ENCODE measurements at regions not wholly inside any gene's neighbourhood (a gene's known extent, or its start where the extent isn't known, plus 50 kb on each side); places are given as distances from the start of the nearest gene placed in this dataset.
"Not testable (repeated sequence)": the region's sequence is repeated elsewhere in the genome, so short reads cannot be mapped to it uniquely, and the experiment has no call there.

DNA sequence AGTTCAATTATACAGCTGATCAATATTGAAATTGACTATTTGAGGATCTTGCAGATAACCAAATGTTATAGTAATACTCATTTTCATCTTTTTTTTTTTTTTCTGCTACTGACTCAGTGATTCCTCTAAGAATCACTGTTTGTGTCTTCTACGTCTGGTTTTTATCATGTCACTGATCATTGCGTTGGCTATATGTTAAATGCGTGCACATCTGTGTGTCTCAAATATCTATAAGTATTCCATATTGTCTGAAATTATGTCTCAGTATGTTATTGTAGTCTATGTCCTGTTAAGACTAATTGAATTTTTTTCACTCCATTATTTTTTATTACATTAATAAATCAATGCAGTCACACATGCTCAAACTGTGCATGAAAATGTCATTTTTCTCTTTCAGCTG, 200.5 kb downstream of the PCDH20 start:
- Mint-ChIP-seq H3K4me3 (ENCODE audit: unreplicated experiment) (no peak overlapping the region), H3K9me3 (ENCODE audit: low read depth) (no peaks in the 10 kb centered on the region), H3K27me3 (ENCODE audit: low read depth) (peaks cover 3% of the 10 kb centered on the region), H3K36me3 (ENCODE audit: low read depth) (no peaks in the 10 kb centered on the region), H3K4me1 (ENCODE audit: low read depth) (no peaks in the 10 kb centered on the region), H3K27ac (ENCODE audit: unreplicated experiment) (no peak overlapping the region)
- no peak for DNase-seq (ENCODE audit: low spot score)
- TF ChIP-seq, protein P1, sequence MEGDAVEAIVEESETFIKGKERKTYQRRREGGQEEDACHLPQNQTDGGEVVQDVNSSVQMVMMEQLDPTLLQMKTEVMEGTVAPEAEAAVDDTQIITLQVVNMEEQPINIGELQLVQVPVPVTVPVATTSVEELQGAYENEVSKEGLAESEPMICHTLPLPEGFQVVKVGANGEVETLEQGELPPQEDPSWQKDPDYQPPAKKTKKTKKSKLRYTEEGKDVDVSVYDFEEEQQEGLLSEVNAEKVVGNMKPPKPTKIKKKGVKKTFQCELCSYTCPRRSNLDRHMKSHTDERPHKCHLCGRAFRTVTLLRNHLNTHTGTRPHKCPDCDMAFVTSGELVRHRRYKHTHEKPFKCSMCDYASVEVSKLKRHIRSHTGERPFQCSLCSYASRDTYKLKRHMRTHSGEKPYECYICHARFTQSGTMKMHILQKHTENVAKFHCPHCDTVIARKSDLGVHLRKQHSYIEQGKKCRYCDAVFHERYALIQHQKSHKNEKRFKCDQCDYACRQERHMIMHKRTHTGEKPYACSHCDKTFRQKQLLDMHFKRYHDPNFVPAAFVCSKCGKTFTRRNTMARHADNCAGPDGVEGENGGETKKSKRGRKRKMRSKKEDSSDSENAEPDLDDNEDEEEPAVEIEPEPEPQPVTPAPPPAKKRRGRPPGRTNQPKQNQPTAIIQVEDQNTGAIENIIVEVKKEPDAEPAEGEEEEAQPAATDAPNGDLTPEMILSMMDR (IDR thresholded peaks at IDR 0.05) = no peak

DNA sequence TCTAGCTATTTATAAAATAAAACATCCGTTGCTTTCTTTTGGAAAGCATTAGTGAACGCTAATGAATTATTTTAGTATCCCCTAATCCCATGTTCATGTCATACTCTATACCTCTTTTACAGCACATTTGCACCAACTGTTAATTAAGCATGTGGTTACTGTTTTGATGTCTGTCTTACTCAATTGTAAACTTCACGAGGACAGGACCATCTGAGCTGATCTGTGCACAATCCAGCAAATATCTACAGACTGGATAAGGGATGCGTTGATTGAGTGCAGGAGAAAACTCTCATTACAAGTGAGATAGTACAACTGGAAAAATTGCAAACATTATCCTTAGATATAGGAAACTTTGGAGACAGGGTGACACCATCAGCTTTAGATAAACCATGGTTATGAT, 201.1 kb downstream of the PCDH20 start:
- TF ChIP-seq, protein P1 (IDR thresholded peaks at IDR 0.05) = no peak
- no peak for DNase-seq (ENCODE audit: low spot score)
- no peaks in the 10 kb centered on the region for H3K9me3 Mint-ChIP-seq (ENCODE audit: low read depth)
- no peak overlapping the region for H3K27ac Mint-ChIP-seq (ENCODE audit: unreplicated experiment)
- H3K4me1 Mint-ChIP-seq (ENCODE audit: low read depth) = no peaks in the 10 kb centered on the region
- H3K4me3 Mint-ChIP-seq (ENCODE audit: unreplicated experiment) = no peak overlapping the region
- peaks cover 3% of the 10 kb centered on the region for H3K27me3 Mint-ChIP-seq (ENCODE audit: low read depth)
- H3K36me3 Mint-ChIP-seq (ENCODE audit: low read depth) = no peaks in the 10 kb centered on the region

DNA sequence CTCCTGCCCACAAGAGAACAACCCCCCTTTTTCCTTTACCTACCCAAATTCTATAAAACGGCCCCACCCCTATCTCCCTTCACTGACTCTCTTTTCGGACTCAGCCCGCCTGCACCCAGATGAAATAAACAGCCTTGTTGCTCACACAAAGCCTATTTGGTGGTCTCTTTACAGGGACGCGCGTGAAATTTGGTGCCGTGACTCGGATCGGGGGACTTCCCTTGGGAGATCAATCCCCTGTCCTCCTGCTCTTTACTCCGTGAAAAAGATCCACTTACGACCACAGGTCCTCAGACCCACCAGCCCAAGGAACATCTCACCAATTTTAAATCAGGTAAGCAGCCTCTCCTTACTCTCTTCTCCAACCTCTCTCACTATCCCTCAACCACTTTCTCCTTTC, 209.8 kb downstream of the PCDH20 start:
- H3K4me1 Mint-ChIP-seq (ENCODE audit: low read depth); DNase-seq (ENCODE audit: low spot score); H3K27ac Mint-ChIP-seq (ENCODE audit: unreplicated experiment); H3K4me3 Mint-ChIP-seq (ENCODE audit: unreplicated experiment); H3K27me3 Mint-ChIP-seq (ENCODE audit: low read depth); H3K9me3 Mint-ChIP-seq (ENCODE audit: low read depth); H3K36me3 Mint-ChIP-seq (ENCODE audit: low read depth): not testable (repeated sequence)

DNA sequence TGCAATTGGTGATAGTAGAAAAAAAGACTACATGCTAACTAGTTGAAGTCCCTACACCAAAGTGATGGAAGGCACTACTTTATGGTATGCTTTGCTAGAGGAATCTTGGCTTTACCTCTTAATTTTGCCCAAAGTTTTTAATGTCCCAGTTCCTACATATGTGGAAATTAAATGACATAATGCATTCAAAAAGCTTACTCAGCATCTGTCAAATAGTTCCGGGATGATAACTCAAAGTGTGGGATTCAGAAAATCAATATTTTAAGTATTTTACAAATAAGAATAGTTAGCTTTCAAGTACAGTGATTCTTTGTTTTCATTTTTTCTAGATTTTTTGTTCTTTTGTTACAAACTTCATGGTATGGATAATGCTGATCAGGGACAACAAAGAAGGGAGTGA, 211.6 kb downstream of the PCDH20 start:
- Mint-ChIP-seq H3K36me3 (ENCODE audit: low read depth) (no peaks in the 10 kb centered on the region), H3K27ac (ENCODE audit: unreplicated experiment) (no peak overlapping the region), H3K27me3 (ENCODE audit: low read depth) (peaks cover 5% of the 10 kb centered on the region), H3K9me3 (ENCODE audit: low read depth) (peaks cover 3% of the 10 kb centered on the region), H3K4me3 (ENCODE audit: unreplicated experiment) (no peak overlapping the region), H3K4me1 (ENCODE audit: low read depth) (no peaks in the 10 kb centered on the region)
- TF ChIP-seq, protein P1 (IDR thresholded peaks at IDR 0.05) = no peak
- no peak for DNase-seq (ENCODE audit: low spot score)

DNA sequence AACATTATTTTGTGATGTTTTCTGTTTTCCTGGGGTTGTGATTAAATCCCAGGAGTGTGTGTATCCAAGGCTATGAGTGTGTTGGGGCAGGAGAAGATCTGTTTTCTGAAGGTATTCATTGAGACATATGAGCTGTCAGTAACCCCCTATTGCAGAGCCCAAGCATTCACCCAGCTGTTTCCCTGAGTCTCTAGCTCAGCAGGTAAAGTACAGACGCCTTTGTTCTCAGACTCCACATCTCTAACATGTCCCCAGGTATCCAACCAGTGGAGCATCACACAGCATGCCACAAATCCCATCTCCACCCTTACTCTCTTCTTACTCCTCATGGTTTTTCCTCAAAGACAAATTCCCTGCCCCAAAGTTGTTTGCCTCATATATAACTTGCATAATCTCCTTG, 213.6 kb downstream of the PCDH20 start:
- no peaks in the 10 kb centered on the region for H3K36me3 Mint-ChIP-seq (ENCODE audit: low read depth)
- no peak overlapping the region for H3K27ac Mint-ChIP-seq (ENCODE audit: unreplicated experiment)
- no peaks in the 10 kb centered on the region for H3K4me1 Mint-ChIP-seq (ENCODE audit: low read depth)
- peaks cover 3% of the 10 kb centered on the region for H3K9me3 Mint-ChIP-seq (ENCODE audit: low read depth)
- peaks cover 5% of the 10 kb centered on the region for H3K27me3 Mint-ChIP-seq (ENCODE audit: low read depth)
- TF ChIP-seq, protein P1 (IDR thresholded peaks at IDR 0.05) = no peak
- DNase-seq (ENCODE audit: low spot score) = no peak
- H3K4me3 Mint-ChIP-seq (ENCODE audit: unreplicated experiment) = no peak overlapping the region

DNA sequence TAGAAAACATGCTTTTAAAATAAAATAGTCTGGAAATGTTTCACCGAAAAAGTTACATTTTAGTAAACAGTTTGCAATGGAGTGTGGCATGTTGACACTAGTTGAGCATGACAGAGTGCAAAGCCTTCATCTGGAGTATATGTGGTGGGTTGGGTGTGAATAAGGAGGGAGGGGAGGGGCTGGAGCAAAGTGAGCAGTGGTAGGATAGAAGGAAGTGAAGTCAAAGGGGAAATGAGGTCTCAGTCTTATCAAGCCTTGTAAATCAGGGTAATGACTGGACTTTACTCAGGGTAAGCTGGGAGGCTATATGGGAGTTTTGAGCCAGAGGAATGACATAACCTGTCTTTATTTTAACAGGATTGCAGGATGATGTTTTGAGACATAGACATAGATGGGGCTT, 222.8 kb downstream of the PCDH20 start:
- no peak overlapping the region for H3K27ac Mint-ChIP-seq (ENCODE audit: unreplicated experiment)
- H3K4me1 Mint-ChIP-seq (ENCODE audit: low read depth) = no peaks in the 10 kb centered on the region
- peaks cover 4% of the 10 kb centered on the region for H3K27me3 Mint-ChIP-seq (ENCODE audit: low read depth)
- TF ChIP-seq, protein P1 (IDR thresholded peaks at IDR 0.05) = no peak
- no peak for DNase-seq (ENCODE audit: low spot score)
- H3K9me3 Mint-ChIP-seq (ENCODE audit: low read depth) = no peaks in the 10 kb centered on the region
- H3K4me3 Mint-ChIP-seq (ENCODE audit: unreplicated experiment) = no peak overlapping the region
- no peaks in the 10 kb centered on the region for H3K36me3 Mint-ChIP-seq (ENCODE audit: low read depth)

All from chondrocyte (in vitro differentiated cells).